SK-N-SH (cell line): ENCODE measurements at regions not wholly inside any gene's neighbourhood (a gene's known extent, or its start where the extent isn't known, plus 50 kb on each side); places are given as distances from the start of the nearest gene placed in this dataset.
"Not testable (repeated sequence)": the region's sequence is repeated elsewhere in the genome, so short reads cannot be mapped to it uniquely, and the experiment has no call there.

Source experiments
- CTCF ChIA-PET: fragments of 300-600, 350-600 bp; formaldehyde crosslinking; extraction: SDS; loops from one replicate; lab custom pipeline; 2021; lab: Yijun Ruan, JAX
- POLR2A ChIA-PET: fragments of 350-600 bp; sonication (Branson Sonifier 250); formaldehyde crosslinking; extraction: SDS; loops from one replicate; lab custom pipeline; 2020; ENCODE audit warnings: antibody characterized with exemption, inconsistent platforms; lab: Yijun Ruan, JAX
- DNase-seq: peaks from one replicate; pipeline ENCODE4 v3.0.0; 2012
- H2AFZ ChIP-seq: fragments of 200-600 bp; sonication (generic); 2 replicates; pipeline ENCODE4 v1.8.1; 2016; ENCODE audit warnings: antibody characterized with exemption, mild to moderate bottlenecking, low read depth
- H3F3A ChIP-seq: fragments of 200-600 bp; sonication (generic); replicated peaks from 2 replicates; pipeline ENCODE3; 2016; ENCODE audit warnings: antibody characterized with exemption, mild to moderate bottlenecking; ENCODE audit not compliant: insufficient read depth
- H3K27ac ChIP-seq, 2 experiments: fragments of 200-500 bp in 1 of 2; fragments of 200-600 bp in 1 of 2; sonication (Bioruptor generic) in 1 of 2; sonication (generic), shearing (Covaris generic) in 1 of 2; 2 replicates each; pipeline versions ENCODE4 v1.5.1 to v1.6.1; 2014 to 2016; ENCODE audit warnings: low read depth in 2 of 2, inconsistent platforms in 1 of 2, low read length in 1 of 2, mild to moderate bottlenecking in 1 of 2, mixed read lengths in 1 of 2
- H3K27me3 ChIP-seq: fragments of 200-600 bp; sonication (generic), shearing (Covaris generic); 2 replicates; pipeline ENCODE4 v1.6.1; 2016; ENCODE audit warnings: mixed run types; ENCODE audit not compliant: insufficient read depth
- H3K36me3 ChIP-seq, 2 experiments: fragments of 200-500 bp in 1 of 2; fragments of 200-600 bp in 1 of 2; sonication (Bioruptor generic) in 1 of 2; sonication (generic) in 1 of 2; replicated peaks in 1 of 2; 2 replicates each; pipeline versions ENCODE3 to v1.5.1; 2014 to 2016; ENCODE audit warnings: low read length in 1 of 2, mild to moderate bottlenecking in 1 of 2; ENCODE audit not compliant: insufficient read depth in 2 of 2, control insufficient read depth in 1 of 2
- H3K4me1 ChIP-seq, 2 experiments: fragments of 200-500 bp in 1 of 2; fragments of 200-600 bp in 1 of 2; sonication (Bioruptor generic) in 1 of 2; sonication (generic), shearing (Covaris generic) in 1 of 2; 2 replicates each; pipeline versions ENCODE4 v1.5.1 to v1.6.1; 2014 to 2016; ENCODE audit warnings: low read depth in 1 of 2, low read length in 1 of 2, mixed run types in 1 of 2; ENCODE audit not compliant: insufficient read depth in 2 of 2, control insufficient read depth in 1 of 2
- H3K4me2 ChIP-seq: fragments of 200-600 bp; sonication (generic), shearing (Covaris generic); 2 replicates; pipeline ENCODE4 v1.6.1; 2017; ENCODE audit warnings: mixed run types
- H3K4me3 ChIP-seq, 2 experiments: fragments of 200-500 bp in 1 of 2; fragments of 200-600 bp in 1 of 2; sonication (Bioruptor generic) in 1 of 2; sonication (generic), shearing (Covaris generic) in 1 of 2; 2 replicates each; pipeline versions ENCODE4 v1.5.1 to v1.8.1; 2014 to 2016; ENCODE audit warnings: low read depth in 2 of 2, inconsistent platforms in 1 of 2, low read length in 1 of 2, mild to moderate bottlenecking in 1 of 2, mixed read lengths in 1 of 2, moderate library complexity in 1 of 2
- H3K79me2 ChIP-seq: fragments of 200-600 bp; sonication (generic); 2 replicates; pipeline ENCODE4 v1.8.1; 2017; ENCODE audit warnings: mild to moderate bottlenecking; ENCODE audit not compliant: insufficient read depth
- H3K9ac ChIP-seq: fragments of 200-600 bp; sonication (generic); 2 replicates; pipeline ENCODE4 v1.6.1; 2017; ENCODE audit warnings: mixed run types
- H3K9me2 ChIP-seq: fragments of 200-600 bp; sonication (generic); 2 replicates; pipeline ENCODE4 v1.6.1; 2017; ENCODE audit warnings: mixed run types
- H3K9me3 ChIP-seq: fragments of 200-600 bp; sonication (generic); 2 replicates; pipeline ENCODE4 v1.6.1; 2017; ENCODE audit warnings: mixed run types, mild to moderate bottlenecking, moderate library complexity
- H4K20me1 ChIP-seq: fragments of 200-600 bp; sonication (generic); 2 replicates; pipeline ENCODE4 v1.6.1; 2017; ENCODE audit warnings: mild to moderate bottlenecking, mixed run types; ENCODE audit not compliant: insufficient read depth
- CTCF ChIP-seq: fragments of 200-600 bp; sonication (generic); IDR thresholded peaks from 2 replicates; pipeline ENCODE4 v1.6.1; 2017; ENCODE audit warnings: antibody characterized with exemption, mild to moderate bottlenecking, moderate library complexity
- ELF1 ChIP-seq: IDR thresholded peaks from 2 replicates; pipeline ENCODE4 v1.4.0; 2012
- GABPA ChIP-seq: IDR thresholded peaks from 2 replicates; pipeline ENCODE4 v1.4.0; 2012; ENCODE audit warnings: low read depth, mild to moderate bottlenecking
- MEF2A ChIP-seq: IDR thresholded peaks from 2 replicates; pipeline ENCODE4 v1.4.0; 2012; ENCODE audit warnings: low read depth, borderline replicate concordance
- MXI1 ChIP-seq: IDR thresholded peaks from 2 replicates; pipeline ENCODE4 v1.6.1; 2012; ENCODE audit warnings: mild to moderate bottlenecking, low read depth, low read length, improper control_type of control experiment
- NFIC ChIP-seq: IDR thresholded peaks from 2 replicates; pipeline ENCODE4 v1.4.0; 2012; ENCODE audit warnings: borderline replicate concordance
- NRF1 ChIP-seq: IDR thresholded peaks from 2 replicates; pipeline ENCODE4 v1.6.1; 2012; ENCODE audit warnings: low read depth, mild to moderate bottlenecking, low read length
- RCOR1 ChIP-seq: fragments of 150-350 bp; IDR thresholded peaks from 2 replicates; pipeline ENCODE4 v1.6.1; 2017; ENCODE audit warnings: antibody characterized with exemption, low read length
- SMC3 ChIP-seq: IDR thresholded peaks from 2 replicates; pipeline ENCODE4 v1.6.1; 2012; ENCODE audit warnings: low read depth, low read length, improper control_type of control experiment
- TAF1 ChIP-seq: IDR thresholded peaks from 2 replicates; pipeline ENCODE4 v1.6.1; 2012; ENCODE audit warnings: low read depth, mild to moderate bottlenecking, low read length, moderate library complexity, borderline replicate concordance
- TCF12 ChIP-seq: IDR thresholded peaks from 2 replicates; pipeline ENCODE4 v1.4.0; 2012
- TEAD4 ChIP-seq: IDR thresholded peaks from 2 replicates; pipeline ENCODE4 v1.4.0; 2012; ENCODE audit warnings: mild to moderate bottlenecking, borderline replicate concordance; ENCODE audit not compliant: insufficient read depth
- YY1 ChIP-seq: IDR thresholded peaks from 2 replicates; pipeline ENCODE4 v1.4.0; 2012; ENCODE audit warnings: low read depth, mild to moderate bottlenecking
- WGBS: methylation state at CpG from one replicate; pipeline ENCODE4 v1.1.6; 2017; ENCODE audit warnings: low lambda C conversion rate; 5-methylcytosine and 5-hydroxymethylcytosine counted together
- TF ChIP-seq, protein P1 (sequence below): IDR thresholded peaks from 2 replicates; pipeline ENCODE4; 2012
- TF ChIP-seq, protein P2 (sequence below): fragments of 150-350 bp; IDR thresholded peaks from 2 replicates; pipeline ENCODE4 v1.6.1; 2016; ENCODE audit warnings: mild to moderate bottlenecking, low read depth, low read length

GRCh38 chr5:84870369-84870768 is 485.7 kb upstream of the EDIL3 start (continued):
- TF ChIP-seq YY1 (no peak), TEAD4 (no peak), NRF1 (no peak), NFIC (no peak)
- TF ChIP-seq, all 33 proteins: peak for 0

- Histone ChIP-seq H3K27ac (no peak overlapping the region), H3K9ac (no peak overlapping the region), H3K4me2 (no peak overlapping the region), H3F3A (no peaks in the 10 kb centered on the region), H3K4me3 (no peak overlapping the region), H3K4me1 (no peaks in the 10 kb centered on the region), H3K36me3 (no peaks in the 10 kb centered on the region), H3K9me3 (no peaks in the 10 kb centered on the region), H2AFZ (no peak overlapping the region), H3K27me3 (peaks cover 33% of the 10 kb centered on the region), H3K79me2 (no peaks in the 10 kb centered on the region), H4K20me1 (no peaks in the 10 kb centered on the region), H3K9me2 (no peaks in the 10 kb centered on the region)
- TF ChIP-seq NFIC (no peak), ELF1 (no peak), MXI1 (no peak), GABPA (no peak), NRF1 (no peak), CTCF (no peak), SMC3 (no peak), TEAD4 (no peak), TCF12 (no peak), RCOR1 (no peak), MEF2A (no peak), TAF1 (no peak)
- TF ChIP-seq, protein P1, sequence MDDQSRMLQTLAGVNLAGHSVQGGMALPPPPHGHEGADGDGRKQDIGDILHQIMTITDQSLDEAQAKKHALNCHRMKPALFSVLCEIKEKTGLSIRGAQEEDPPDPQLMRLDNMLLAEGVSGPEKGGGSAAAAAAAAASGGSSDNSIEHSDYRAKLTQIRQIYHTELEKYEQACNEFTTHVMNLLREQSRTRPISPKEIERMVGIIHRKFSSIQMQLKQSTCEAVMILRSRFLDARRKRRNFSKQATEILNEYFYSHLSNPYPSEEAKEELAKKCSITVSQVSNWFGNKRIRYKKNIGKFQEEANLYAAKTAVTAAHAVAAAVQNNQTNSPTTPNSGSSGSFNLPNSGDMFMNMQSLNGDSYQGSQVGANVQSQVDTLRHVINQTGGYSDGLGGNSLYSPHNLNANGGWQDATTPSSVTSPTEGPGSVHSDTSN, result no peak
- TF ChIP-seq, protein P2, sequence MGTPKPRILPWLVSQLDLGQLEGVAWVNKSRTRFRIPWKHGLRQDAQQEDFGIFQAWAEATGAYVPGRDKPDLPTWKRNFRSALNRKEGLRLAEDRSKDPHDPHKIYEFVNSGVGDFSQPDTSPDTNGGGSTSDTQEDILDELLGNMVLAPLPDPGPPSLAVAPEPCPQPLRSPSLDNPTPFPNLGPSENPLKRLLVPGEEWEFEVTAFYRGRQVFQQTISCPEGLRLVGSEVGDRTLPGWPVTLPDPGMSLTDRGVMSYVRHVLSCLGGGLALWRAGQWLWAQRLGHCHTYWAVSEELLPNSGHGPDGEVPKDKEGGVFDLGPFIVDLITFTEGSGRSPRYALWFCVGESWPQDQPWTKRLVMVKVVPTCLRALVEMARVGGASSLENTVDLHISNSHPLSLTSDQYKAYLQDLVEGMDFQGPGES, result no peak
- CTCF ChIA-PET, result no interaction called here
- DNase-seq, result no peak
- WGBS, result 7% methylated on average over 8 of the region's 8 CpGs
- POLR2A ChIA-PET, result no interaction called here
These were observed 485.0 kb upstream of the EDIL3 start for GRCh38 chr5:84869675-84870074.

DNA sequence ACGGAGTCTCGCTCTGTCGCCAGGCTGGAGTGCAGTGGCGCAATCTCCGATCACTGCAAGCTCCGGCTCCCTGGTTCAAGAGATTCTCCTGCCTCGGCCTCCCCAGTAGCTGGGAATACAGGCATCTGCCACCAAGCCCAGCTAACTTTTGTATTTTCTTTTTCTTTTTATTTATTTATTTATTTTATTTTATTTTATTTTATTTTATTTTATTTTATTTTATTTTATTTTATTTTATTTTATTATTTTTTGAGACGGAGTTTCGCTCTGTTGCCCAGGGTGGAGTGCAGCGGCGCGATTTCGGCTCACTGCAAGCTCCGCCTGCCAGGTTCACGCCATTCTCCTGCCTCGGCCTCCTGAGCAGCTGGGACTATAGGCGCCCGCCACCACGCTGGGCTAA is 479.3 kb upstream of the EDIL3 start:
- H4K20me1 ChIP-seq, H3K9me3 ChIP-seq, DNase-seq, H2AFZ ChIP-seq, H3K4me3 ChIP-seq, CTCF ChIA-PET, H3K9ac ChIP-seq, H3K27ac ChIP-seq, POLR2A ChIA-PET, H3F3A ChIP-seq, H3K36me3 ChIP-seq, H3K9me2 ChIP-seq, H3K4me2 ChIP-seq, H3K79me2 ChIP-seq, H3K4me1 ChIP-seq: not testable (repeated sequence)
- H3K27me3 ChIP-seq, result peaks cover 34% of the 10 kb centered on the region
- WGBS, result 54% methylated on average over 19 of the region's 19 CpGs
